Dendritic cell treated with granulocyte-macrophage colony-stimulating factor and Interleukin-4, amounts not matched to agents 40 ng/mL and 50 ng/mL, for 4 days (primary cell): ENCODE measurements at regions not wholly inside any gene's neighbourhood (a gene's known extent, or its start where the extent isn't known, plus 50 kb on each side); places are given as distances from the start of the nearest gene placed in this dataset.

Experiments used
- H3K27ac Mint-ChIP-seq: one replicate; pipeline ENCODE4 v1.8.0; 2022; ENCODE audit warnings: mild to moderate bottlenecking, mixed read lengths
- H3K27me3 Mint-ChIP-seq: one replicate; pipeline ENCODE4 v1.8.0; 2022; ENCODE audit warnings: mild to moderate bottlenecking, mixed read lengths
- H3K36me3 Mint-ChIP-seq: one replicate; pipeline ENCODE4 v1.8.0; 2022; ENCODE audit warnings: low read depth, mixed read lengths
- H3K4me1 Mint-ChIP-seq: one replicate; pipeline ENCODE4 v1.8.0; 2022; ENCODE audit warnings: low read depth, mixed read lengths
- H3K4me3 Mint-ChIP-seq: one replicate; pipeline ENCODE4 v1.8.0; 2022; ENCODE audit warnings: mild to moderate bottlenecking, moderate library complexity, mixed read lengths
- H3K9me3 Mint-ChIP-seq: one replicate; pipeline ENCODE4 v1.8.0; 2022; ENCODE audit warnings: mixed read lengths
- intact Hi-C: fragments of 100-400 bp; cut with micrococcal nuclease; formaldehyde crosslinking; loops from one replicate; pipeline ENCODE4 v1.15.0; 2022

- Mint-ChIP-seq H3K9me3 (no peaks in the 10 kb centered on the region), H3K4me1 (no peaks in the 10 kb centered on the region), H3K36me3 (no peaks in the 10 kb centered on the region), H3K27ac (no peak overlapping the region), H3K27me3 (peaks cover 2% of the 10 kb centered on the region), H3K4me3 (no peak overlapping the region)
- intact Hi-C loops, result no loop called here
Measured at GRCh38 chr11:115085461-115086210, 407.3 kb downstream of the NXPE2 start.

DNA sequence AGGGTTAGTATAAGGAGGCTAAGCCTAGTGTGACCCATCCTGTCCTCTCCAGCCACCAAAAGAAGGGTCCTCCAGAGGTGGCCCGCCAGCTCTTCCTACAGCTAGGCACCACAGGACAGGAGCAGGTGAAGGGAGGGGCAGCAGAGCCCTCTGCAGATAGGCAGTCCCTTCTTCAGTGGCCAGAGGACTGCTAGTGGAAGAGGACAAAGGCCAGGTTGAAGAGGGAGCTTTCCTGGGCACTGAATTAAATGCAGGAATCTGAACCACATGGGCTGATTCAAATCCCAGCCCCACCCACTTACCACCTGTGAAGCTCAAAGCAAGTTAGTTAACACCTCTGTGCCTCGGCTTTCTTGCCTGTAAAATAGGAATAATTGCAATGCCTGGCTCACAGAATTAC is 409.5 kb downstream of the NXPE2 start:
- H3K9me3 Mint-ChIP-seq, result peaks cover under 1% of the 10 kb centered on the region
- H3K4me3 Mint-ChIP-seq, result no peak overlapping the region
- H3K4me1 Mint-ChIP-seq, result no peaks in the 10 kb centered on the region
- no peaks in the 10 kb centered on the region for H3K36me3 Mint-ChIP-seq
- H3K27ac Mint-ChIP-seq, result no peak overlapping the region
- intact Hi-C loops, result no loop called here
- H3K27me3 Mint-ChIP-seq, result peaks cover 2% of the 10 kb centered on the region

DNA sequence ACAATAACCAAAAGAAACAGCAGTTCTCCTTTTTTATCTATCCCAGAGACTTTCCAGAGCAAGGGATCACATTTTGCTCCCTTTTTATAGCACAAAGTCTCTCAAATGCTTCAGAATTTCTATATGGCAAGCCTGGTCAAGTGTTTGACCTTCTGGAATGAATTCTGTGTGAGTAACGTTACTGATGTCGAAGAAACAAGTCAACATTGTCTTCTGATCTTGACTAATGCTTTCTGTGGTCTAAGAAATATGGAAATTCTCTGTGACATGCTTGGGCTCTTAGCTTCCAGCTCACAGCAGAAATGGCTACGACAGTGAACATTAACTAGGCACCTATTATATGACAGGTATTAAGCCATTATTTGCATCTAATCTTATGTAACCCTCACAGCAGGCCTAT is 411.7 kb downstream of the CADM1 start:
- H3K27me3 Mint-ChIP-seq, result no peaks in the 10 kb centered on the region
- no peaks in the 10 kb centered on the region for H3K4me1 Mint-ChIP-seq
- H3K36me3 Mint-ChIP-seq, result no peaks in the 10 kb centered on the region
- intact Hi-C loops, result no loop called here
- peaks cover 9% of the 10 kb centered on the region for H3K9me3 Mint-ChIP-seq
- no peak overlapping the region for H3K27ac Mint-ChIP-seq
- H3K4me3 Mint-ChIP-seq, result no peak overlapping the region

- H3K27ac Mint-ChIP-seq, result no peak overlapping the region
- H3K36me3 Mint-ChIP-seq, result no peaks in the 10 kb centered on the region
- H3K4me3 Mint-ChIP-seq, result no peak overlapping the region
- intact Hi-C loops, result no loop called here
- H3K9me3 Mint-ChIP-seq, result peaks cover 7% of the 10 kb centered on the region
- H3K4me1 Mint-ChIP-seq, result no peaks in the 10 kb centered on the region
- no peaks in the 10 kb centered on the region for H3K27me3 Mint-ChIP-seq
Measured at GRCh38 chr11:115097796-115098408, 406.3 kb downstream of the CADM1 start.

DNA sequence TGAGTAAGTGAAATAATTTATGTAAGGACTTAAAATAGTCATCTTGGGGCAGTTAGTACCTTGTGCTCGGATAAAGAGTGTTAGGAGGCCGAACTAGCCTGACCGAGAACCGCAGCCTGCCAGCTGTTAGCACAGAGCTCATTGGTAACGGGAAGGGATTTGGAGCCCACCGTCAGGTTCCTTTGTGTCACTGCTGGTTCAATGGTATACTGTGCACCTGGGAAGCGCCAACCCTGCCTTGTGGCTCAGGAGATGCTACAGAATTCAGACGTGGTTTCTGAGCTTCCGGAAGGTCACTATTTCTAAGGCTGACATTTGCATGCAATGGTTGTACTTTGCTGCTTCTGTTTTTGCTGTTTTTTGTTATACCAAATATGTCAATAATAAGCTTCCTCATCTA is 403.5 kb downstream of the CADM1 start:
- H3K27ac Mint-ChIP-seq, result no peak overlapping the region
- H3K4me3 Mint-ChIP-seq, result no peak overlapping the region
- no peaks in the 10 kb centered on the region for H3K9me3 Mint-ChIP-seq
- no peaks in the 10 kb centered on the region for H3K27me3 Mint-ChIP-seq
- intact Hi-C loops, result no loop called here
- H3K36me3 Mint-ChIP-seq, result no peaks in the 10 kb centered on the region
- H3K4me1 Mint-ChIP-seq, result no peaks in the 10 kb centered on the region

DNA sequence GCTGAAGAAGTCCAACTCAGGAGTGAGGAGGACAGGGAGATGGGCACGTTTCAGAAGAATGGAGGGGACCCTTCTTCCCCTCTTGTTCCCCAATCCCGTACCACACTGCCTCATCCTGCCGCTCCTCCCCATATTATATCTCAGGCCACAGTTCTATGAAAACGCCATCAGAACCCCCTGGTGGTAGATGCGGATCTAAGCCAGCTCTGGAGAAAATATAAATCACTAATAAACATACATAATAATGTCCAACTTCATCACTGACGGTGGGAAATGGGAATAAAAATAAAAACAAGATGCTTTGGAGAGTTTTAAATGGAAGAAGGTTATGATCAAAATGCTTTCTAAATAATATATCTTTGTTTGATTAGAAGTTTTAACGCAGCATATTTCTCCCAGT is 400.3 kb downstream of the CADM1 start:
- H3K9me3 Mint-ChIP-seq, result no peaks in the 10 kb centered on the region
- H3K4me3 Mint-ChIP-seq, result no peak overlapping the region
- no peaks in the 10 kb centered on the region for H3K4me1 Mint-ChIP-seq
- H3K27me3 Mint-ChIP-seq, result no peaks in the 10 kb centered on the region
- intact Hi-C loops, result no loop called here
- no peaks in the 10 kb centered on the region for H3K36me3 Mint-ChIP-seq
- no peak overlapping the region for H3K27ac Mint-ChIP-seq

DNA sequence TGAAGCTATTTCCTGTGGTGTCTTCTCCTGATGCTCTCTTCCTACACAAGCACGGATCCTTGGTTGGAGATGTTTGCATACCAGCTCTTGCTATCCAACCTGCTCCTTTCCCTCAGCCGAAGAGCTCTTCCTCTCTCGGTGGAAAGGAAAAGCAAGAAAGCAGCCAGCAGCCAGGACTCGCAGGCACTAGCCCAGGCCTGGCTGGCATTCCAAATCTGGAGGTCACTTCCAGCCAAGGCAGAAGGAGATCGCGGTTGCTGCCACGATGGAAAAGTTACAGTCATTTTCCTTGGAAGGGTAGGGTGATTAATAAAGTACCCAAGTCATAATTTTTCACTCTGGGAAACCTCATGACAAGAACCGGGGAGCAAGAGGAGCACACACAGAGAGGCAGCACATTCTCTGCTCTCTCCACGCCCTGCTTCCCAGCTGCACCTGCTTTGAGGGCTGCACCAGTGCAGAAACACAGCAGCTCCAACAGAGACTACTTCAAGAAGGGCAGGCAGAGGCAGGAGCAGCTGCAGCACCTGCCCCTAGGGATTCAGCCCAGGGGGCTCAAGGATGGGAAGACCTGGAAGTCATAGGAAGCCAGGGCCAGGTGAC is 399.3 kb downstream of the CADM1 start:
- intact Hi-C loops, result no loop called here
- H3K4me3 Mint-ChIP-seq, result no peak overlapping the region
- H3K9me3 Mint-ChIP-seq, result no peaks in the 10 kb centered on the region
- no peaks in the 10 kb centered on the region for H3K36me3 Mint-ChIP-seq
- H3K27me3 Mint-ChIP-seq, result no peaks in the 10 kb centered on the region
- H3K27ac Mint-ChIP-seq, result no peak overlapping the region
- H3K4me1 Mint-ChIP-seq, result no peaks in the 10 kb centered on the region

GRCh38 chr11:115111066-115111465 is 393.1 kb downstream of the CADM1 start:
- no peaks in the 10 kb centered on the region for H3K9me3 Mint-ChIP-seq

GRCh38 chr11:115112754-115113153 is 391.5 kb downstream of the CADM1 start:
- no peaks in the 10 kb centered on the region for H3K4me1 Mint-ChIP-seq
- H3K27ac Mint-ChIP-seq, result no peak overlapping the region
- intact Hi-C loops, result no loop called here
- no peaks in the 10 kb centered on the region for H3K36me3 Mint-ChIP-seq
- H3K27me3 Mint-ChIP-seq, result no peaks in the 10 kb centered on the region
- no peak overlapping the region for H3K4me3 Mint-ChIP-seq
- no peaks in the 10 kb centered on the region for H3K9me3 Mint-ChIP-seq

More at GRCh38 chr11:115111066-115111465, 393.1 kb downstream of the CADM1 start:
- no peaks in the 10 kb centered on the region for H3K27me3 Mint-ChIP-seq
- intact Hi-C loops, result no loop called here
- H3K27ac Mint-ChIP-seq, result no peak overlapping the region
- H3K4me3 Mint-ChIP-seq, result no peak overlapping the region
- no peaks in the 10 kb centered on the region for H3K4me1 Mint-ChIP-seq
- no peaks in the 10 kb centered on the region for H3K36me3 Mint-ChIP-seq

DNA sequence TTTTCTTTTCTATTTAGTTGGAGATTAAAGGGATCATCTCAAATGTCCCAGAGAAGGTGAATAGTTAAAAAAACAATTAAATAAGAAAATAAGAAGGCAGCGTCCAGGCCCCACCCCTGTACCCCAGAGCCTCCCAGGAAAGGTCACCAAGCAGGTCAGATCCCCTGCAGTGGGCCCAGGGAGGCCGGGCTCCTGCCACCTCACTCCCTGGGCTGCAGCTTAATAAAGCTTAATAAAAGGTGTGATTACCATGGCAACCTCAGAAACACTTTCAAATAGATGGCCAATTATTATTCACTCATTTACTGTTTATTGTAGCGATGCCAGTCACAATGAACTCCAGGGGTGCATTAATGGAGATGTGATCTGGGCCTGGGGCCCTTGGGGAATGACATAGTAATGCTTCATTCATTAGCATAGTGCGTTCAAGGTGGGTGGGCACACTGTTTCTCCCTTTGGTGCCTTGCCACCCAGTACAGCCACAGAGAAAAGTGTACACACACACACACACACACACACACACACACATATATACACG is 386.2 kb downstream of the CADM1 start:
- no peak overlapping the region for H3K4me3 Mint-ChIP-seq
- H3K27me3 Mint-ChIP-seq, result no peaks in the 10 kb centered on the region
- intact Hi-C loops, result no loop called here
- H3K9me3 Mint-ChIP-seq, result no peaks in the 10 kb centered on the region
- H3K27ac Mint-ChIP-seq, result no peak overlapping the region
- no peaks in the 10 kb centered on the region for H3K4me1 Mint-ChIP-seq
- no peaks in the 10 kb centered on the region for H3K36me3 Mint-ChIP-seq

DNA sequence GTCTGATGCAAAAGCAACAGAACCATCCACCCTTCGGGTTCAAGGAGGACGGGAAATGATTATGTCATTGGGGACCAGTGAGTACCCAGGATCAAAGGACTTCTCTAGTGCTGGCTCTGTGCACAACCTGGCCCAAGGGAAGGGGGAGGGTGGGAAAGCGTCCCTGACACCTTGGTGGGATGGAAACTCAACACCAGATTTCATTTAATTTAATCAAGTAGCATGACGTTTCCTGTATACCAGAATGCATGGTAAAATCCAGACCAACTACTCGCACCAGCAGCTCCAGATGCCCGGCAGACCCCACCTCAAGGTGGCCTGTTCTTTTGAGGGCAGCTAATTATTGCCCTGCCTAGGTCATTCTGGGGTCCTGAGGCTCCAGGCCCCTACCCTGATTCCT is 385.1 kb downstream of the CADM1 start:
- intact Hi-C loops, result no loop called here
- no peaks in the 10 kb centered on the region for H3K9me3 Mint-ChIP-seq
- no peak overlapping the region for H3K4me3 Mint-ChIP-seq
- no peak overlapping the region for H3K27ac Mint-ChIP-seq
- no peaks in the 10 kb centered on the region for H3K27me3 Mint-ChIP-seq
- no peaks in the 10 kb centered on the region for H3K36me3 Mint-ChIP-seq
- no peaks in the 10 kb centered on the region for H3K4me1 Mint-ChIP-seq
